MCF 10A (cell line): ENCODE measurements at regions not wholly inside any gene's neighbourhood (a gene's known extent, or its start where the extent isn't known, plus 50 kb on each side); places are given as distances from the start of the nearest gene placed in this dataset.

Source experiments
- BruUV-seq: library from RNA; stranded (reverse); fragments of 400-500 nt; replicated peaks from 2 replicates; lab custom pipeline; 2021; lab: Mats Ljungman, UMichigan
- CTCF ChIA-PET: fragments of 300-600 bp; sonication (Branson Sonifier 250); formaldehyde crosslinking; extraction: SDS; loops from one replicate; lab custom pipeline; 2021; ENCODE audit warnings: antibody characterized with exemption, inconsistent platforms; lab: Yijun Ruan, JAX
- POLR2A ChIA-PET: fragments of 300-600, 350-650 bp; sonication (Branson Sonifier 250); formaldehyde crosslinking; extraction: SDS; loops from one replicate; lab custom pipeline; 2020; ENCODE audit warnings: antibody characterized with exemption, inconsistent platforms; lab: Yijun Ruan, JAX
- DNase-seq: peaks from one replicate; pipeline ENCODE4 v3.0.0-alpha.2; 2018; ENCODE audit not compliant: unreplicated experiment
- H3K27ac Mint-ChIP-seq: one replicate; pipeline ENCODE4 v1.8.0; 2022; ENCODE audit warnings: mild to moderate bottlenecking, low read depth, mixed read lengths; ENCODE audit not compliant: unreplicated experiment
- H3K27me3 Mint-ChIP-seq: one replicate; pipeline ENCODE4 v1.8.0; 2022; ENCODE audit warnings: mixed read lengths; ENCODE audit not compliant: insufficient read depth, unreplicated experiment
- H3K36me3 Mint-ChIP-seq: one replicate; pipeline ENCODE4 v1.8.0; 2022; ENCODE audit warnings: mild to moderate bottlenecking, moderate library complexity, mixed read lengths; ENCODE audit not compliant: insufficient read depth, unreplicated experiment
- H3K4me1 Mint-ChIP-seq: one replicate; pipeline ENCODE4 v1.8.0; 2022; ENCODE audit warnings: mixed read lengths; ENCODE audit not compliant: insufficient read depth, unreplicated experiment
- H3K4me3 Mint-ChIP-seq: one replicate; pipeline ENCODE4 v1.8.0; 2022; ENCODE audit warnings: mild to moderate bottlenecking, moderate library complexity, mixed read lengths; ENCODE audit not compliant: unreplicated experiment
- H3K9me3 Mint-ChIP-seq: one replicate; pipeline ENCODE4 v1.8.0; 2022; ENCODE audit warnings: mixed read lengths; ENCODE audit not compliant: unreplicated experiment
- intact Hi-C: fragments of 100-400 bp; cut with micrococcal nuclease; formaldehyde crosslinking; loops from 2 replicates; pipeline ENCODE4 v1.14.1; 2022
- TF ChIP-seq, protein P1 (sequence below): fragments of 200-600 bp; IDR thresholded peaks from one replicate; pipeline ENCODE4 v1.8.0; 2022; ENCODE audit warnings: antibody characterized with exemption, mild to moderate bottlenecking; ENCODE audit not compliant: unreplicated experiment

DNA sequence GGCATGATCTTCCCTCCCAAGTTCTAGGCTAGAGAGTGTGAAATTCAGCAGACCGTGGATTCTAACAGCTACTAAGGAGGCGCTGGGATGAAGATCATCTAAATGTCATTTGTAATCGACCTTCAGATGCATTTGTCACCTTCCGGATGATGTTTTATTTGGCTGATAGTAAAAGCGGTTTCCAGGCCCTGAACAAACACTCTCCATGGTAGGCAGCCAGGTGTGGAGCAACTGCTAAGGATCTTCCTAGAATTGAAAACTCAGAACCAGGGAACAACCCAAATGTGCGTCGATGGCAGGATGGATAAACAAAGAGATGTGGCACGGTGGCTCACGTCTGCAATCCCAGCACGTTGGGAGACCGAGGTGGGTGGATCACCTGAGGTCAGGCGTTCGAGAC lies 107.2 kb upstream of the CACNA1A start:
- H3K9me3 Mint-ChIP-seq = no peaks in the 10 kb centered on the region
- H3K4me3 Mint-ChIP-seq = no peak overlapping the region
- no peaks in the 10 kb centered on the region for H3K27me3 Mint-ChIP-seq
- no TSS peak for BruUV-seq
- DNase-seq = no peak
- intact Hi-C loops = no loop called here
- ChIA-PET POLR2A (interaction anchor here (0.9 kb wide), 1 partner anchor 105 kb away, joined by 3 read pairs; no protein-coding TSS in a partner anchor), CTCF (interaction anchor here (3.5 kb wide), 1 partner anchor 105 kb away, joined by 10 read pairs; no protein-coding TSS in a partner anchor)
- H3K4me1 Mint-ChIP-seq = peaks cover 9% of the 10 kb centered on the region
- TF ChIP-seq, protein P1, sequence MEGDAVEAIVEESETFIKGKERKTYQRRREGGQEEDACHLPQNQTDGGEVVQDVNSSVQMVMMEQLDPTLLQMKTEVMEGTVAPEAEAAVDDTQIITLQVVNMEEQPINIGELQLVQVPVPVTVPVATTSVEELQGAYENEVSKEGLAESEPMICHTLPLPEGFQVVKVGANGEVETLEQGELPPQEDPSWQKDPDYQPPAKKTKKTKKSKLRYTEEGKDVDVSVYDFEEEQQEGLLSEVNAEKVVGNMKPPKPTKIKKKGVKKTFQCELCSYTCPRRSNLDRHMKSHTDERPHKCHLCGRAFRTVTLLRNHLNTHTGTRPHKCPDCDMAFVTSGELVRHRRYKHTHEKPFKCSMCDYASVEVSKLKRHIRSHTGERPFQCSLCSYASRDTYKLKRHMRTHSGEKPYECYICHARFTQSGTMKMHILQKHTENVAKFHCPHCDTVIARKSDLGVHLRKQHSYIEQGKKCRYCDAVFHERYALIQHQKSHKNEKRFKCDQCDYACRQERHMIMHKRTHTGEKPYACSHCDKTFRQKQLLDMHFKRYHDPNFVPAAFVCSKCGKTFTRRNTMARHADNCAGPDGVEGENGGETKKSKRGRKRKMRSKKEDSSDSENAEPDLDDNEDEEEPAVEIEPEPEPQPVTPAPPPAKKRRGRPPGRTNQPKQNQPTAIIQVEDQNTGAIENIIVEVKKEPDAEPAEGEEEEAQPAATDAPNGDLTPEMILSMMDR = no peak
- peaks cover 5% of the 10 kb centered on the region for H3K36me3 Mint-ChIP-seq
- no peak overlapping the region for H3K27ac Mint-ChIP-seq

DNA sequence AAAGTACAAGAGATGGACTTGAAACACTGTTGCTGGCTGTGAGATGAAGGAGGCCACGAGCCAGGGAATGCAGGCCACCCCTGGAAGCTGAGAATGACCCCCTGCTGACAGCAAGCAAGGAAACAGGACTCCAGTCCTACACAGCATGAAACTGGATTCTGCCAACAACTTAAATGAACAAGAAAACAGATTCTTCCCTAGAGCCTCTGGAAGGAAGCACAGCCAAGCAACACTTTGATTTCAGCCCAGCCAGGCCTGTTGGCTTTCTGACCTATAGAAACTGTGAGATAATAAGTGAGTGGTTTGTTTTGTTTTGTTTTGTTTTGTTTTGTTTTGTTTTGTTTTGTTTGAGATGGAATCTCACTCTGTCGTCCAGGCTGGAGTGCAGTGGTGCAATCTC lies 105.3 kb upstream of the CACNA1A start:
- no TSS peak for BruUV-seq
- H3K4me3 Mint-ChIP-seq = no peak overlapping the region
- peaks cover 7% of the 10 kb centered on the region for H3K4me1 Mint-ChIP-seq
- H3K36me3 Mint-ChIP-seq = peaks cover 5% of the 10 kb centered on the region
- ChIA-PET POLR2A (interaction anchor here (0.8 kb wide), 1 partner anchor 9 kb away, joined by 4 read pairs; no protein-coding TSS in a partner anchor), CTCF (interaction anchor here (0.9 to 3.5 kb wide), 3 partner anchors 14 to 333 kb away, joined by 3 to 10 read pairs (median 6); no protein-coding TSS in a partner anchor)
- no peaks in the 10 kb centered on the region for H3K27me3 Mint-ChIP-seq
- intact Hi-C loops = no loop called here
- no peaks in the 10 kb centered on the region for H3K9me3 Mint-ChIP-seq
- no peak overlapping the region for H3K27ac Mint-ChIP-seq
- TF ChIP-seq, protein P1 = no peak
- no peak for DNase-seq

DNA sequence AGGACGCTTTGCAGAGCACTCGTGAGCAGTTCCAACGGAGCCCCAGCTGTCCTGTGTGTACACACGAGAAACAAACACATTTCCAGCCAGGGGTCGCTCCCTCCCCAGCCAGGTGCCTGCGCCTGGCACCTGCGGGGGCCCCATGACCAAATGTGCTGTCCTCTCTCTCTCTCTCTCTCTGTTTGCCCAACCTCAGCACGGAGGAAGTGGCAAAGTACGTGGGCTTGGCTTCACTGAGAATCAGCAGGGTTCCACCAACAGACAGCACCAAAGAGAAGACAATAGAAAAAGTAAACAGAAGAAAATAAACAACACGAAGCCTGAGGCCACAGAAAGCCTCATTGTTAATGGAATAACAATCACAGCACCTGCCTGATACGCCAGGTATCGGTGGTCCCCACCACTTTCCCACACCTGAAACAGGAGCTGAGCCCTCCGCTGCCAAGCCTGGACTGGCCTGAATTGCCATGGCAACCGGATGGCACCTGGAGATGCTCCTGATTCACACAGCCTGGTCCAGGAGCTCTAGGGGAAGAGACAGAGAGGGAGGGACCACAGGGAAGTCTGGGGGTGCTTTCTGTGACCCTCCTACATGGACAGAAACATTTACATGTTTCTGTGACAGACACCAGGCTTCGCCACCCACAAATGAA lies 103.9 kb upstream of the CACNA1A start:
- ChIA-PET POLR2A (interaction anchor here (1.0 kb wide), 1 partner anchor 71 kb away, joined by 5 read pairs; no protein-coding TSS in a partner anchor), CTCF (interaction anchor here (3.5 kb wide), 1 partner anchor 108 kb away, joined by 10 read pairs; no protein-coding TSS in a partner anchor)
- peaks cover 5% of the 10 kb centered on the region for H3K36me3 Mint-ChIP-seq
- intact Hi-C loops = no loop called here
- BruUV-seq = no TSS peak
- H3K27me3 Mint-ChIP-seq = peaks cover 3% of the 10 kb centered on the region
- H3K9me3 Mint-ChIP-seq = no peaks in the 10 kb centered on the region
- H3K27ac Mint-ChIP-seq = peak overlapping the region; percentile 11
- H3K4me1 Mint-ChIP-seq = peaks cover 8% of the 10 kb centered on the region
- DNase-seq = no peak
- H3K4me3 Mint-ChIP-seq = no peak overlapping the region
- TF ChIP-seq, protein P1 = no peak

DNA sequence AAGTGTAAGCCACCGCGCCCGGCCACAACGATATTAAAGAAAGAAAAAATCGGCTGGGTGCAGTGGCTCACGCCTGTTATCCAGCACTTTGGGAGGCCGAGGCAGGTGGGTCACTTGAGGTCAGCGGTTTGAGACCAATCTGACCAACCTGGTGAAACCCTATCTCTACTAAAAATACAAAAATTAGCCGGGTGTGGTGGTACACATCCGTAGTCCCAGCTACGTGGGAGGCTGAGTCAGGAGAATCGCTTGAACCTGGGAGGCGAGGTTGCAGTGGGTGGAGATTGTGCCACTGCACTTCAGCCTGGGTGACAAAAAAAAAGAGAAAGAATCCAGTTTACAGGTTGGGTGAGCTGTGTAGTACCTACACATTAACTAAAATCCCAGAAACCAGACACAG lies 99.9 kb upstream of the CACNA1A start:
- intact Hi-C loops = no loop called here
- POLR2A ChIA-PET = interaction anchor here (1.7 kb wide), 1 partner anchor 116 kb away, joined by 5 read pairs; no protein-coding TSS in a partner anchor
- no peak for DNase-seq
- no peak overlapping the region for H3K4me3 Mint-ChIP-seq
- peaks cover 5% of the 10 kb centered on the region for H3K36me3 Mint-ChIP-seq
- TF ChIP-seq, protein P1 = no peak
- H3K27me3 Mint-ChIP-seq = peaks cover 20% of the 10 kb centered on the region
- no TSS peak for BruUV-seq
- H3K9me3 Mint-ChIP-seq = no peaks in the 10 kb centered on the region
- H3K27ac Mint-ChIP-seq = no peak overlapping the region
- CTCF ChIA-PET = interaction anchor here (0.6 to 1.6 kb wide), 6 partner anchors 16 to 176 kb away, joined by 3 to 5 read pairs (median 4); no protein-coding TSS in a partner anchor
- peaks cover 18% of the 10 kb centered on the region for H3K4me1 Mint-ChIP-seq
